ENCODE measurements at regions not wholly inside any gene's neighbourhood (a gene's known extent, or its start where the extent isn't known, plus 50 kb on each side); places are given as distances from the start of the nearest gene placed in this dataset.

- no peak overlapping the region for H3K4me3 ChIP-seq
- DNase-seq = no peak
- intact Hi-C loops (cut with DNase I; ENCODE audit: low total_unique reads) = no loop called here
- H3K4me1 ChIP-seq = no peaks in the 10 kb centered on the region
- H3K27ac ChIP-seq = no peak overlapping the region
- TF ChIP-seq POLR2AphosphoS5 (IDR thresholded peaks at IDR 0.05) = no peak
- TF ChIP-seq CTCF (IDR thresholded peaks at IDR 0.05 in 8 of 11, conservative IDR thresholded peaks at IDR 0.05 in 3 of 11) = no peak
- TF ChIP-seq POLR2A (IDR thresholded peaks at IDR 0.05) = no peak
- no peaks in the 10 kb centered on the region for H3K36me3 ChIP-seq
- 34 to 60% (median 47%) methylated on average over 3 of the region's 3 CpGs for WGBS, 5 donors
- H3K9me3 ChIP-seq = no peaks in the 10 kb centered on the region
- H3K27me3 ChIP-seq (replicated peaks in 1 of 7) = no peaks in the 10 kb centered on the region
Measured at GRCh38 chr15:62641825-62642224, 400.7 kb upstream of the TPM1 start.

GRCh38 chr15:62643572-62643971 is 399.0 kb upstream of the TPM1 start:
- Histone ChIP-seq H3K27me3 (replicated peaks in 1 of 7) (no peaks in the 10 kb centered on the region), H3K4me3 (no peak overlapping the region), H3K4me1 (no peaks in the 10 kb centered on the region), H3K9me3 (no peaks in the 10 kb centered on the region), H3K36me3 (no peaks in the 10 kb centered on the region), H3K27ac (no peak overlapping the region)
- intact Hi-C loops (cut with DNase I; ENCODE audit: low total_unique reads) = no loop called here
- TF ChIP-seq POLR2AphosphoS5 (IDR thresholded peaks at IDR 0.05) = no peak
- no peak for TF ChIP-seq CTCF (IDR thresholded peaks at IDR 0.05 in 8 of 11, conservative IDR thresholded peaks at IDR 0.05 in 3 of 11)
- TF ChIP-seq POLR2A (IDR thresholded peaks at IDR 0.05) = no peak
- DNase-seq = no peak
- 85 to 95% (median 94%) methylated on average over 3 to 4 of the region's 4 CpGs for WGBS, 5 donors

GRCh38 chr15:62644216-62644888 is 398.2 kb upstream of the TPM1 start:
- no peak for TF ChIP-seq POLR2A (IDR thresholded peaks at IDR 0.05)
- TF ChIP-seq CTCF (IDR thresholded peaks at IDR 0.05 in 8 of 11, conservative IDR thresholded peaks at IDR 0.05 in 3 of 11) = no peak
- no peak for TF ChIP-seq POLR2AphosphoS5 (IDR thresholded peaks at IDR 0.05)
- Histone ChIP-seq H3K27ac (no peak overlapping the region), H3K27me3 (replicated peaks in 1 of 7) (no peaks in the 10 kb centered on the region), H3K9me3 (no peaks in the 10 kb centered on the region), H3K36me3 (no peaks in the 10 kb centered on the region), H3K4me3 (no peak overlapping the region), H3K4me1 (peaks cover 0 to 3% (median 0%) of the 10 kb centered on the region in 6 donors)
- WGBS, 5 donors = 85 to 93% (median 89%) methylated on average over 7 of the region's 7 CpGs
- intact Hi-C loops (cut with DNase I; ENCODE audit: low total_unique reads) = no loop called here
- no peak for DNase-seq

- H3K4me1 ChIP-seq = peaks cover 0 to 10% (median 2%) of the 10 kb centered on the region in 6 donors
- intact Hi-C loops (cut with DNase I; ENCODE audit: low total_unique reads) = no loop called here
- no peak for TF ChIP-seq CTCF (IDR thresholded peaks at IDR 0.05 in 8 of 11, conservative IDR thresholded peaks at IDR 0.05 in 3 of 11)
- no peaks in the 10 kb centered on the region for H3K9me3 ChIP-seq
- no peaks in the 10 kb centered on the region for H3K36me3 ChIP-seq
- no peak overlapping the region for H3K27ac ChIP-seq
- DNase-seq = no peak
- no peaks in the 10 kb centered on the region for H3K27me3 ChIP-seq (replicated peaks in 1 of 7)
- 82 to 93% (median 90%) methylated on average over 15 of the region's 15 CpGs for WGBS, 5 donors
- no peak overlapping the region for H3K4me3 ChIP-seq
Measured at GRCh38 chr15:62644889-62645742, 397.4 kb upstream of the TPM1 start.
